IMR-90 (cell line): ENCODE measurements at regions not wholly inside any gene's neighbourhood (a gene's known extent, or its start where the extent isn't known, plus 50 kb on each side); places are given as distances from the start of the nearest gene placed in this dataset.

Experiments used
- BHLHE40 ChIP-seq: fragments of 150-350 bp; IDR thresholded peaks from 2 replicates; pipeline ENCODE4 v1.6.1; 2016; ENCODE audit warnings: mild to moderate bottlenecking, low read depth, low read length
- CEBPB ChIP-seq: IDR thresholded peaks from 2 replicates; pipeline ENCODE4 v1.6.1; 2012; ENCODE audit warnings: low read depth, low read length, improper control_type of control experiment
- MAFK ChIP-seq: IDR thresholded peaks from 2 replicates; pipeline ENCODE4 v1.6.1; 2012; ENCODE audit warnings: low read depth, low read length, improper control_type of control experiment
- MAZ ChIP-seq: IDR thresholded peaks from 2 replicates; pipeline ENCODE4 v1.6.1; 2012; ENCODE audit warnings: low read depth, mild to moderate bottlenecking, low read length, improper control_type of control experiment, moderate library complexity, borderline replicate concordance
- MXI1 ChIP-seq: IDR thresholded peaks from 2 replicates; pipeline ENCODE4 v1.6.1; 2012; ENCODE audit warnings: low read depth, mild to moderate bottlenecking, low read length, moderate library complexity, borderline replicate concordance
- NFE2L2 ChIP-seq: fragments of 150-350 bp; IDR thresholded peaks from 2 replicates; pipeline ENCODE4 v1.6.1; 2016; ENCODE audit warnings: low read depth, mild to moderate bottlenecking, low read length
- POLR2A ChIP-seq: IDR thresholded peaks from 2 replicates; pipeline ENCODE4 v1.6.1; 2012; ENCODE audit warnings: mild to moderate bottlenecking, low read depth, low read length
- RAD21 ChIP-seq: IDR thresholded peaks from 2 replicates; pipeline ENCODE4 v1.6.1; 2012; ENCODE audit warnings: low read length, improper control_type of control experiment
- RCOR1 ChIP-seq: IDR thresholded peaks from 2 replicates; pipeline ENCODE4 v1.6.1; 2012; ENCODE audit warnings: mild to moderate bottlenecking, low read length, improper control_type of control experiment; ENCODE audit not compliant: insufficient replicate concordance
- RFX5 ChIP-seq: IDR thresholded peaks from 2 replicates; pipeline ENCODE4 v1.8.0; 2012; ENCODE audit warnings: low read depth, mild to moderate bottlenecking, low read length, moderate library complexity
- SMC3 ChIP-seq: fragments of 150-350 bp; IDR thresholded peaks from 2 replicates; pipeline ENCODE4 v1.6.1; 2016; ENCODE audit warnings: low read depth, mild to moderate bottlenecking, antibody characterized with exemption, low read length, moderate library complexity
- TF ChIP-seq, protein P1 (sequence below): conservative IDR thresholded peaks from 2 replicates; pipeline ENCODE4 v1.5.1; 2012; ENCODE audit warnings: mild to moderate bottlenecking, low read depth, low read length, improper control_type of control experiment
- TF ChIP-seq, protein P2 (sequence below): fragments of 150-350 bp; IDR thresholded peaks from 2 replicates; pipeline ENCODE4 v1.6.1; 2017; ENCODE audit warnings: mild to moderate bottlenecking, antibody characterized with exemption, low read length, low read depth
- TF ChIP-seq, protein P3 (sequence below): fragments of 150-350 bp; IDR thresholded peaks from 2 replicates; pipeline ENCODE4 v1.6.1; 2016; ENCODE audit warnings: low read depth, mild to moderate bottlenecking, low read length, moderate library complexity, borderline replicate concordance

DNA sequence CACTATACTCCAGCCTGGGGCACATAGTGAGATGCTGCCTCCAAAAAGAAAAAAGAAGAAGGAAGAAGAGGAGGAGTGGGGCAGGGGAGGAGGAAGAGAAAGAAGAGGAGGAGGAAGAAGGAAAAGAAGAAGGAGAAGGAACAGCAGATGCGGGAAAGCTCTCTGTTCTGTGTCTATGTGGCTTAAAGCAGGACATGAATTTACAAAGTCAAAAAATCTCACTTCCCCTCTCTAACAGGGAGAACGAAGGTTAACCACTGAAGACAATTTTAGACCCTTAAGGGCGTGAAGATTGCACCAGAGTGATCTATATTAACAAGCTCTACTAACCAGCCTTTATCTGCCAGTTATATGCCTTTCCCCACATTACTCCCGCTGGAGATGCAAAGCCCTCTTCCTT is 258.9 kb downstream of the METTL4 start:
- no peak for TF ChIP-seq MAFK
- TF ChIP-seq, protein P1, sequence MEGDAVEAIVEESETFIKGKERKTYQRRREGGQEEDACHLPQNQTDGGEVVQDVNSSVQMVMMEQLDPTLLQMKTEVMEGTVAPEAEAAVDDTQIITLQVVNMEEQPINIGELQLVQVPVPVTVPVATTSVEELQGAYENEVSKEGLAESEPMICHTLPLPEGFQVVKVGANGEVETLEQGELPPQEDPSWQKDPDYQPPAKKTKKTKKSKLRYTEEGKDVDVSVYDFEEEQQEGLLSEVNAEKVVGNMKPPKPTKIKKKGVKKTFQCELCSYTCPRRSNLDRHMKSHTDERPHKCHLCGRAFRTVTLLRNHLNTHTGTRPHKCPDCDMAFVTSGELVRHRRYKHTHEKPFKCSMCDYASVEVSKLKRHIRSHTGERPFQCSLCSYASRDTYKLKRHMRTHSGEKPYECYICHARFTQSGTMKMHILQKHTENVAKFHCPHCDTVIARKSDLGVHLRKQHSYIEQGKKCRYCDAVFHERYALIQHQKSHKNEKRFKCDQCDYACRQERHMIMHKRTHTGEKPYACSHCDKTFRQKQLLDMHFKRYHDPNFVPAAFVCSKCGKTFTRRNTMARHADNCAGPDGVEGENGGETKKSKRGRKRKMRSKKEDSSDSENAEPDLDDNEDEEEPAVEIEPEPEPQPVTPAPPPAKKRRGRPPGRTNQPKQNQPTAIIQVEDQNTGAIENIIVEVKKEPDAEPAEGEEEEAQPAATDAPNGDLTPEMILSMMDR = no peak
- TF ChIP-seq RCOR1 = no peak
- TF ChIP-seq CEBPB = no peak
- no peak for TF ChIP-seq POLR2A
- TF ChIP-seq SMC3 = no peak
- no peak for TF ChIP-seq MAZ
- TF ChIP-seq, protein P2, sequence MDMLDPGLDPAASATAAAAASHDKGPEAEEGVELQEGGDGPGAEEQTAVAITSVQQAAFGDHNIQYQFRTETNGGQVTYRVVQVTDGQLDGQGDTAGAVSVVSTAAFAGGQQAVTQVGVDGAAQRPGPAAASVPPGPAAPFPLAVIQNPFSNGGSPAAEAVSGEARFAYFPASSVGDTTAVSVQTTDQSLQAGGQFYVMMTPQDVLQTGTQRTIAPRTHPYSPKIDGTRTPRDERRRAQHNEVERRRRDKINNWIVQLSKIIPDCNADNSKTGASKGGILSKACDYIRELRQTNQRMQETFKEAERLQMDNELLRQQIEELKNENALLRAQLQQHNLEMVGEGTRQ = no peak
- no peak for TF ChIP-seq NFE2L2
- no peak for TF ChIP-seq RAD21
- no peak for TF ChIP-seq MXI1
- TF ChIP-seq, protein P3, sequence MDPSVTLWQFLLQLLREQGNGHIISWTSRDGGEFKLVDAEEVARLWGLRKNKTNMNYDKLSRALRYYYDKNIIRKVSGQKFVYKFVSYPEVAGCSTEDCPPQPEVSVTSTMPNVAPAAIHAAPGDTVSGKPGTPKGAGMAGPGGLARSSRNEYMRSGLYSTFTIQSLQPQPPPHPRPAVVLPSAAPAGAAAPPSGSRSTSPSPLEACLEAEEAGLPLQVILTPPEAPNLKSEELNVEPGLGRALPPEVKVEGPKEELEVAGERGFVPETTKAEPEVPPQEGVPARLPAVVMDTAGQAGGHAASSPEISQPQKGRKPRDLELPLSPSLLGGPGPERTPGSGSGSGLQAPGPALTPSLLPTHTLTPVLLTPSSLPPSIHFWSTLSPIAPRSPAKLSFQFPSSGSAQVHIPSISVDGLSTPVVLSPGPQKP = no peak
- TF ChIP-seq BHLHE40 = no peak
- TF ChIP-seq RFX5 = no peak
